ENCODE measurements at regions not wholly inside any gene's neighbourhood (a gene's known extent, or its start where the extent isn't known, plus 50 kb on each side); places are given as distances from the start of the nearest gene placed in this dataset.
"Not testable (repeated sequence)": the region's sequence is repeated elsewhere in the genome, so short reads cannot be mapped to it uniquely, and the experiment has no call there.

GRCh38 chr12:43245947-43246346 lies 306.1 kb downstream of the ADAMTS20 start:
- DNase-seq: no peak

GRCh38 chr12:43241986-43242385 lies 310.0 kb downstream of the ADAMTS20 start:
- no peak for DNase-seq

- no peak for DNase-seq
Observed at GRCh38 chr12:43238281-43238680, 313.7 kb downstream of the ADAMTS20 start.

- DNase-seq: no peak
Observed at GRCh38 chr12:43237238-43237879, 314.6 kb downstream of the ADAMTS20 start.

- DNase-seq: no peak
Observed at GRCh38 chr12:43235721-43236120, 316.3 kb downstream of the ADAMTS20 start.

GRCh38 chr12:43233861-43234260 lies 318.1 kb downstream of the ADAMTS20 start:
- DNase-seq: no peak

- DNase-seq: peak; percentile 1
Observed at GRCh38 chr12:43226151-43226550, 325.9 kb downstream of the ADAMTS20 start.

- not testable (repeated sequence) for DNase-seq
Observed at GRCh38 chr12:43224190-43224805, 327.7 kb downstream of the ADAMTS20 start.

GRCh38 chr12:43222796-43223195 lies 329.2 kb downstream of the ADAMTS20 start:
- no peak for DNase-seq

GRCh38 chr12:43221216-43221615 lies 330.8 kb downstream of the ADAMTS20 start:
- no peak for DNase-seq

- no peak for DNase-seq
Observed at GRCh38 chr12:43216490-43216889, 335.5 kb downstream of the ADAMTS20 start.

- no peak for DNase-seq
Observed at GRCh38 chr12:43214166-43214565, 337.8 kb downstream of the ADAMTS20 start.

- DNase-seq: no peak
Observed at GRCh38 chr12:43213608-43214007, 338.4 kb downstream of the ADAMTS20 start.

GRCh38 chr12:43210485-43211192 lies 341.4 kb downstream of the ADAMTS20 start:
- DNase-seq: peak; percentile 63

GRCh38 chr12:43208627-43209026 lies 343.4 kb downstream of the ADAMTS20 start:
- DNase-seq: no peak

GRCh38 chr12:43208221-43208620 lies 343.8 kb downstream of the ADAMTS20 start:
- DNase-seq: no peak

GRCh38 chr12:43206396-43206795 lies 345.6 kb downstream of the ADAMTS20 start:
- no peak for DNase-seq

- DNase-seq: no peak
Observed at GRCh38 chr12:43198608-43199007, 353.4 kb downstream of the ADAMTS20 start.

- no peak for DNase-seq
Observed at GRCh38 chr12:43196268-43196907, 355.6 kb downstream of the ADAMTS20 start.

GRCh38 chr12:43193096-43193495 lies 358.9 kb downstream of the ADAMTS20 start:
- DNase-seq: not testable (repeated sequence)

- not testable (repeated sequence) for DNase-seq
Observed at GRCh38 chr12:43192442-43192841, 359.6 kb downstream of the ADAMTS20 start.

- no peak for DNase-seq
Observed at GRCh38 chr12:43180242-43180641, 371.8 kb downstream of the ADAMTS20 start.

GRCh38 chr12:43179486-43179885 lies 372.5 kb downstream of the ADAMTS20 start:
- no peak for DNase-seq

GRCh38 chr12:43177276-43177675 lies 374.7 kb downstream of the ADAMTS20 start:
- no peak for DNase-seq
